Ovary (tissue), 7 donors: ENCODE measurements at regions not wholly inside any gene's neighbourhood (a gene's known extent, or its start where the extent isn't known, plus 50 kb on each side); places are given as distances from the start of the nearest gene placed in this dataset.

ENCODE experiments used
- DNase-seq, 5 donors: peaks; one replicate each; pipeline ENCODE4 v3.0.0-alpha.2; 2019 to 2020
- H3K27ac ChIP-seq, 2 donors: fragments of 200-600 bp; one replicate each; pipeline versions ENCODE4 v1.5.1 to v1.8.0; 2019 to 2022
- H3K27me3 ChIP-seq: fragments of 200-600 bp; one replicate; pipeline ENCODE4 v1.8.0; 2022
- H3K36me3 ChIP-seq: fragments of 200-600 bp; sonication (generic); one replicate; pipeline ENCODE4 v1.5.1; 2019
- H3K4me1 ChIP-seq: one replicate; pipeline ENCODE4 v1.8.1; 2013; ENCODE audit warnings: mild to moderate bottlenecking, moderate library complexity; ENCODE audit not compliant: insufficient read depth
- H3K4me3 ChIP-seq: fragments of 200-600 bp; sonication (generic); one replicate; pipeline ENCODE4 v1.5.1; 2017
- H3K9me3 ChIP-seq, 2 donors: fragments of 200-600 bp in 1 of 2; sonication (generic) in 1 of 2; one replicate each; pipeline versions ENCODE4 v1.5.1 to v1.8.1; 2013 to 2019; ENCODE audit warnings: mild to moderate bottlenecking in 1 of 2, moderate library complexity in 1 of 2
- CTCF ChIP-seq, 3 donors: fragments of 450-650 bp in 2 of 3; fragments of 200-600 bp in 1 of 3; IDR thresholded peaks; one replicate each; pipeline versions ENCODE4 v1.5.1 to v1.8.0; 2016 to 2022; ENCODE audit warnings: antibody characterized with exemption in 3 of 3, mild to moderate bottlenecking in 1 of 3
- EP300 ChIP-seq: sonication (generic); formaldehyde crosslinking; IDR thresholded peaks from one replicate; pipeline ENCODE4 v1.6.1; 2017; ENCODE audit warnings: antibody characterized with exemption
- POLR2A ChIP-seq: fragments of 450-650 bp; IDR thresholded peaks from one replicate; pipeline ENCODE4 v1.6.1; 2017; ENCODE audit warnings: antibody characterized with exemption, mild to moderate bottlenecking, moderate library complexity
- WGBS, 3 donors: extraction: QIAGEN DNeasy Blood & Tissue Kit in 1 of 3; methylation state at CpG; one replicate each; pipeline versions ENCODE4 v1.1.5 to v1.1.7; 2013 to 2017; 5-methylcytosine and 5-hydroxymethylcytosine counted together
- intact Hi-C, 4 donors: fragments of 100-400 bp; cut with DNase I; formaldehyde crosslinking; loops; one replicate each; pipeline versions ENCODE4 v1.11.0 to v1.15.1; 2022 to 2023
- donor health status: DM: no; HTN: no; CAD: no; lungs with moderate emphysema.
- donor health status: DM: no; HTN: no; CAD: no.
- donor health status: Bipolar disorder and iron deficiency.
- donor health status: DM: no; HTN: no; CAD: no.
- donor health status: DM: yes; HTN: yes; CAD: no.

- 85 to 94% (median 85%) methylated on average over 3 of the region's 3 CpGs for WGBS, 3 donors
Observed at GRCh38 chr6:125539892-125540291, 209.5 kb upstream of the HEY2 start.

GRCh38 chr6:125544819-125545218, 204.6 kb upstream of the HEY2 start:
- no peak for TF ChIP-seq CTCF (IDR thresholded peaks at IDR 0.05)
- TF ChIP-seq POLR2A = no peak

More at GRCh38 chr6:125539892-125540291, 209.5 kb upstream of the HEY2 start:
- Histone ChIP-seq H3K27me3 (no peaks in the 10 kb centered on the region), H3K4me1 (no peaks in the 10 kb centered on the region), H3K36me3 (no peaks in the 10 kb centered on the region), H3K9me3 (no peaks in the 10 kb centered on the region), H3K4me3 (no peak overlapping the region), H3K27ac (no peak overlapping the region)
- TF ChIP-seq CTCF (IDR thresholded peaks at IDR 0.05) (no peak), POLR2A (no peak), EP300 (no peak)
- intact Hi-C loops = no loop called here
- no peak for DNase-seq

GRCh38 chr6:125546841-125547251, 202.6 kb upstream of the HEY2 start:
- no peak overlapping the region for H3K27ac ChIP-seq
- no peak overlapping the region for H3K4me3 ChIP-seq

More at GRCh38 chr6:125544819-125545218, 204.6 kb upstream of the HEY2 start:
- intact Hi-C loops = no loop called here
- Histone ChIP-seq H3K4me1 (no peaks in the 10 kb centered on the region), H3K27me3 (no peaks in the 10 kb centered on the region), H3K4me3 (no peak overlapping the region), H3K27ac (no peak overlapping the region), H3K9me3 (no peaks in the 10 kb centered on the region), H3K36me3 (no peaks in the 10 kb centered on the region)
- DNase-seq = no peak
- 72 to 90% (median 76%) methylated on average over 1 of the region's 1 CpG for WGBS, 3 donors

GRCh38 chr6:125547381-125547780, 202.1 kb upstream of the HEY2 start:
- H3K4me1 ChIP-seq = no peaks in the 10 kb centered on the region
- no peaks in the 10 kb centered on the region for H3K27me3 ChIP-seq
- 84 to 91% (median 88%) methylated on average over 1 of the region's 1 CpG for WGBS, 3 donors
- H3K27ac ChIP-seq = no peak overlapping the region
- intact Hi-C loops = no loop called here
- no peak for DNase-seq
- TF ChIP-seq EP300 (no peak), CTCF (IDR thresholded peaks at IDR 0.05) (no peak)
- no peaks in the 10 kb centered on the region for H3K36me3 ChIP-seq
- H3K4me3 ChIP-seq = no peak overlapping the region
- no peaks in the 10 kb centered on the region for H3K9me3 ChIP-seq

More at GRCh38 chr6:125546841-125547251, 202.6 kb upstream of the HEY2 start:
- intact Hi-C loops = no loop called here
- TF ChIP-seq EP300 = no peak
- TF ChIP-seq POLR2A = no peak
- TF ChIP-seq CTCF (IDR thresholded peaks at IDR 0.05) = no peak
- H3K4me1 ChIP-seq = no peaks in the 10 kb centered on the region
- WGBS, 3 donors = 41 to 48% (median 43%) methylated on average over 5 of the region's 5 CpGs
- no peaks in the 10 kb centered on the region for H3K36me3 ChIP-seq
- no peaks in the 10 kb centered on the region for H3K27me3 ChIP-seq
- no peaks in the 10 kb centered on the region for H3K9me3 ChIP-seq
- no peak for DNase-seq
